ENCODE measurements at regions not wholly inside any gene's neighbourhood (a gene's known extent, or its start where the extent isn't known, plus 50 kb on each side); places are given as distances from the start of the nearest gene placed in this dataset.

DNA sequence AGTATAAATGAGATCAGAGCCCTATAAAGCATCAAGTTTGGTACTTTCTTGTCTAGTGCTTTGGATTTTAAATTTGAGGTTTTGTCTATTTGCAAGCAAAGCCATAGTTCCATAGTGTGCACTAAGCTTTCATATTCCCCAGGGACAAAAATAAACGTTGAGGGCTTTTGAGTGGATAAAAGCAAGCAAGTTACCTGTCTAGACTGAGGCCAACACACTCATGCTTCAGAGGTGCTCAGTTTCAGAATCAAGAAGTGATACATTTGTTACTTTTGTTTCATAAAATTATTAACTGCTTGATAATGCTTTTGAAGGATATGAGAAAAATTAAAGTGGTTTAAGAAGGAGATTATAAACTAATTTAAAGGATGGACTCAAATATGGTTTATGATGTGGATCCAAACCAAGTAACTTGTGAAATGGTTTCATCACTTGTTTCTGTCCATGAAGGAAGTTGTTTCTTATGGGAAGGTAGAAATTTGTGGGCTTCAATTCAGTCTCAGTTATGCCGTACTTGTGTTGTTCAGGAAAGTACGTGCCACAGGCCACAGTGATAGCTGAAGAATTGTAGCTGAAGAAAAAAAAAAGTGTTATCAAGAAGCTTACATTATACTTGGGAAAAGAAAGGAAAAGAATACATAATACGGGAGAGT, 71.2 kb downstream of the CHRM3 start:
- Histone ChIP-seq H3K4me2 (ENCODE audit: insufficient read depth, low read length) (no peak overlapping the region), H3K27me3 (ENCODE audit: control insufficient read depth in 2 of 2, insufficient read depth in 2 of 2, low read length in 2 of 2) (no peaks in the 10 kb centered on the region), H3K9me3 (replicated peaks; ENCODE audit: control insufficient read depth, insufficient read depth, low read depth, low read length) (peaks cover 5% of the 10 kb centered on the region; the same call in 1 of the 2 replicates), H3K9me1 (ENCODE audit: control insufficient read depth, insufficient read depth, low read length) (no peaks in the 10 kb centered on the region), H4K20me1 (replicated peaks; ENCODE audit: control insufficient read depth, insufficient read depth, low read length) (no peaks in the 10 kb centered on the region), H3K27ac (ENCODE audit: extremely low read depth, low read depth, low read length) (no peak overlapping the region), H3K79me2 (ENCODE audit: control insufficient read depth, insufficient read depth, low read length) (no peaks in the 10 kb centered on the region), H3K9ac (ENCODE audit: insufficient read depth in 1 of 2, low read depth in 2 of 2, low read length in 2 of 2) (no peak overlapping the region), H3K4me1 (replicated peaks in 1 of 2; ENCODE audit: control insufficient read depth in 2 of 2, insufficient read depth in 2 of 2, low read length in 2 of 2) (no peaks in the 10 kb centered on the region), H3K4me3 (no peak overlapping the region), H3K36me3 (ENCODE audit: control insufficient read depth, insufficient read depth, low read length) (no peaks in the 10 kb centered on the region), H2AFZ (ENCODE audit: low read depth, low read length) (no peak overlapping the region)
- in situ Hi-C loops (cut with MboI), result no loop called here
- FAIRE-seq (no peak), DNase-seq (ENCODE audit: extremely low read depth in 1 of 4, low spot score in 3 of 4) (no peak), ATAC-seq (no peak)
- POLR2A ChIA-PET, result no interaction called here
- BruUV-seq (replicated peaks), result no TSS peak
- TF ChIP-seq ZNF12 (CRISPR knock-in tag; IDR thresholded peaks at IDR 0.05), result no peak
- TF ChIP-seq ZZZ3 (IDR thresholded peaks at IDR 0.05), result no peak
- TF ChIP-seq, protein P1, sequence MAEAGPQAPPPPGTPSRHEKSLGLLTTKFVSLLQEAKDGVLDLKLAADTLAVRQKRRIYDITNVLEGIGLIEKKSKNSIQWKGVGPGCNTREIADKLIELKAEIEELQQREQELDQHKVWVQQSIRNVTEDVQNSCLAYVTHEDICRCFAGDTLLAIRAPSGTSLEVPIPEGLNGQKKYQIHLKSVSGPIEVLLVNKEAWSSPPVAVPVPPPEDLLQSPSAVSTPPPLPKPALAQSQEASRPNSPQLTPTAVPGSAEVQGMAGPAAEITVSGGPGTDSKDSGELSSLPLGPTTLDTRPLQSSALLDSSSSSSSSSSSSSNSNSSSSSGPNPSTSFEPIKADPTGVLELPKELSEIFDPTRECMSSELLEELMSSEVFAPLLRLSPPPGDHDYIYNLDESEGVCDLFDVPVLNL (CRISPR knock-in tag; IDR thresholded peaks at IDR 0.05; ENCODE audit: low read depth), result no peak
- TF ChIP-seq ZNF609 (CRISPR knock-in tag; IDR thresholded peaks at IDR 0.05; ENCODE audit: borderline replicate concordance), result no peak
- no peak for TF ChIP-seq SRF (CRISPR knock-in tag; IDR thresholded peaks at IDR 0.05)
- TF ChIP-seq POLR2H (tag; IDR thresholded peaks at IDR 0.05; ENCODE audit: low read depth), result no peak
- no peak for TF ChIP-seq CEBPG (CRISPR knock-in tag; IDR thresholded peaks at IDR 0.05)
- TF ChIP-seq CEBPG (tag; conservative IDR thresholded peaks at IDR 0.05 in 1 of 2, IDR thresholded peaks at IDR 0.05 in 1 of 2), result no peak
- no peak for TF ChIP-seq E2F3 (CRISPR knock-in tag; IDR thresholded peaks at IDR 0.05)
- TF ChIP-seq MCM7 (IDR thresholded peaks at IDR 0.05), result no peak
- no peak for TF ChIP-seq CREB1 (IDR thresholded peaks at IDR 0.05)
- TF ChIP-seq CREB1 (CRISPR knock-in tag; IDR thresholded peaks at IDR 0.05), result no peak
- TF ChIP-seq ETS2 (tag; IDR thresholded peaks at IDR 0.05; ENCODE audit: borderline replicate concordance, poor library complexity, severe bottlenecking), result no peak
- no peak for TF ChIP-seq ZNF23 (CRISPR knock-in tag; IDR thresholded peaks at IDR 0.05)
- TF ChIP-seq SOX6 (IDR thresholded peaks at IDR 0.05), result no peak
- TF ChIP-seq THRAP3 (IDR thresholded peaks at IDR 0.05; ENCODE audit: borderline replicate concordance), result no peak
- no peak for TF ChIP-seq SPI1 (IDR thresholded peaks at IDR 0.05; ENCODE audit: borderline replicate concordance, low read depth, low read length)
- no peak for TF ChIP-seq CREBBP (IDR thresholded peaks at IDR 0.05; ENCODE audit: low read depth, low read length)
- no peak for TF ChIP-seq XRCC5 (IDR thresholded peaks at IDR 0.05; ENCODE audit: low read depth, low read length)
- intact Hi-C loops (cut with micrococcal nuclease), result no loop called here
- CTCF ChIA-PET (ENCODE audit: low intra/inter-chr PET ratio), result no interaction called here
- 2% methylated on average over 4 of the region's 4 CpGs for WGBS (ENCODE audit: insufficient coverage, low coverage, missing lambda C conversion rate)

Measured in K562 (cell line).